DMS79 treated with DMSO at 0.1 percent for 48 hours (cell line): ENCODE measurements at regions not wholly inside any gene's neighbourhood (a gene's known extent, or its start where the extent isn't known, plus 50 kb on each side); places are given as distances from the start of the nearest gene placed in this dataset.
"Not testable (repeated sequence)": the region's sequence is repeated elsewhere in the genome, so short reads cannot be mapped to it uniquely, and the experiment has no call there.

Experiments
- DNase-seq: peaks from one replicate; lab custom pipeline; 2025; lab: John Stamatoyannopoulos, UW

GRCh38 chr4:189888407-189888806 is 52.3 kb upstream of the FRG1 start:
- DNase-seq, result not testable (repeated sequence)
